SK-N-SH (cell line): ENCODE measurements at regions not wholly inside any gene's neighbourhood (a gene's known extent, or its start where the extent isn't known, plus 50 kb on each side); places are given as distances from the start of the nearest gene placed in this dataset.
A peak's percentile ranks its signal among the peaks of the same experiment; 100 is the strongest.

ENCODE experiments used
- CTCF ChIA-PET: fragments of 300-600, 350-600 bp; formaldehyde crosslinking; extraction: SDS; loops from one replicate; lab custom pipeline; 2021; lab: Yijun Ruan, JAX
- POLR2A ChIA-PET: fragments of 350-600 bp; sonication (Branson Sonifier 250); formaldehyde crosslinking; extraction: SDS; loops from one replicate; lab custom pipeline; 2020; ENCODE audit warnings: antibody characterized with exemption, inconsistent platforms; lab: Yijun Ruan, JAX
- DNase-seq: peaks from one replicate; pipeline ENCODE4 v3.0.0; 2012
- H2AFZ ChIP-seq: fragments of 200-600 bp; sonication (generic); 2 replicates; pipeline ENCODE4 v1.8.1; 2016; ENCODE audit warnings: antibody characterized with exemption, mild to moderate bottlenecking, low read depth
- H3F3A ChIP-seq: fragments of 200-600 bp; sonication (generic); replicated peaks from 2 replicates; pipeline ENCODE3; 2016; ENCODE audit warnings: antibody characterized with exemption, mild to moderate bottlenecking; ENCODE audit not compliant: insufficient read depth
- H3K27ac ChIP-seq, 2 experiments: fragments of 200-500 bp in 1 of 2; fragments of 200-600 bp in 1 of 2; sonication (Bioruptor generic) in 1 of 2; sonication (generic), shearing (Covaris generic) in 1 of 2; 2 replicates each; pipeline versions ENCODE4 v1.5.1 to v1.6.1; 2014 to 2016; ENCODE audit warnings: low read depth in 2 of 2, inconsistent platforms in 1 of 2, low read length in 1 of 2, mild to moderate bottlenecking in 1 of 2, mixed read lengths in 1 of 2
- H3K27me3 ChIP-seq: fragments of 200-600 bp; sonication (generic), shearing (Covaris generic); 2 replicates; pipeline ENCODE4 v1.6.1; 2016; ENCODE audit warnings: mixed run types; ENCODE audit not compliant: insufficient read depth
- H3K36me3 ChIP-seq, 2 experiments: fragments of 200-500 bp in 1 of 2; fragments of 200-600 bp in 1 of 2; sonication (Bioruptor generic) in 1 of 2; sonication (generic) in 1 of 2; replicated peaks in 1 of 2; 2 replicates each; pipeline versions ENCODE3 to v1.5.1; 2014 to 2016; ENCODE audit warnings: low read length in 1 of 2, mild to moderate bottlenecking in 1 of 2; ENCODE audit not compliant: insufficient read depth in 2 of 2, control insufficient read depth in 1 of 2
- H3K4me1 ChIP-seq, 2 experiments: fragments of 200-500 bp in 1 of 2; fragments of 200-600 bp in 1 of 2; sonication (Bioruptor generic) in 1 of 2; sonication (generic), shearing (Covaris generic) in 1 of 2; 2 replicates each; pipeline versions ENCODE4 v1.5.1 to v1.6.1; 2014 to 2016; ENCODE audit warnings: low read depth in 1 of 2, low read length in 1 of 2, mixed run types in 1 of 2; ENCODE audit not compliant: insufficient read depth in 2 of 2, control insufficient read depth in 1 of 2
- H3K4me2 ChIP-seq: fragments of 200-600 bp; sonication (generic), shearing (Covaris generic); 2 replicates; pipeline ENCODE4 v1.6.1; 2017; ENCODE audit warnings: mixed run types
- H3K4me3 ChIP-seq, 2 experiments: fragments of 200-500 bp in 1 of 2; fragments of 200-600 bp in 1 of 2; sonication (Bioruptor generic) in 1 of 2; sonication (generic), shearing (Covaris generic) in 1 of 2; 2 replicates each; pipeline versions ENCODE4 v1.5.1 to v1.8.1; 2014 to 2016; ENCODE audit warnings: low read depth in 2 of 2, inconsistent platforms in 1 of 2, low read length in 1 of 2, mild to moderate bottlenecking in 1 of 2, mixed read lengths in 1 of 2, moderate library complexity in 1 of 2
- H3K79me2 ChIP-seq: fragments of 200-600 bp; sonication (generic); 2 replicates; pipeline ENCODE4 v1.8.1; 2017; ENCODE audit warnings: mild to moderate bottlenecking; ENCODE audit not compliant: insufficient read depth
- H3K9ac ChIP-seq: fragments of 200-600 bp; sonication (generic); 2 replicates; pipeline ENCODE4 v1.6.1; 2017; ENCODE audit warnings: mixed run types
- H3K9me2 ChIP-seq: fragments of 200-600 bp; sonication (generic); 2 replicates; pipeline ENCODE4 v1.6.1; 2017; ENCODE audit warnings: mixed run types
- H3K9me3 ChIP-seq: fragments of 200-600 bp; sonication (generic); 2 replicates; pipeline ENCODE4 v1.6.1; 2017; ENCODE audit warnings: mixed run types, mild to moderate bottlenecking, moderate library complexity
- H4K20me1 ChIP-seq: fragments of 200-600 bp; sonication (generic); 2 replicates; pipeline ENCODE4 v1.6.1; 2017; ENCODE audit warnings: mild to moderate bottlenecking, mixed run types; ENCODE audit not compliant: insufficient read depth
- CHD2 ChIP-seq: fragments of 150-350 bp; IDR thresholded peaks from 2 replicates; pipeline ENCODE4 v1.6.1; 2018; ENCODE audit warnings: low read length; ENCODE audit not compliant: partially characterized antibody
- ELF1 ChIP-seq: IDR thresholded peaks from 2 replicates; pipeline ENCODE4 v1.4.0; 2012
- EP300 ChIP-seq, 2 experiments: IDR thresholded peaks; 2 replicates each; pipeline versions ENCODE4 v1.4.0 to v1.6.1; 2012; ENCODE audit warnings: borderline replicate concordance in 1 of 2, low read depth in 1 of 2, low read length in 1 of 2
- EZH2phosphoT487 ChIP-seq: fragments of 200-600 bp; sonication (generic); IDR thresholded peaks from 2 replicates; pipeline ENCODE4 v1.6.1; 2017; ENCODE audit warnings: low read depth, mixed run types, mild to moderate bottlenecking, antibody characterized with exemption, moderate library complexity, borderline replicate concordance
- FOXM1 ChIP-seq: IDR thresholded peaks from 2 replicates; pipeline ENCODE4 v1.4.0; 2012; ENCODE audit warnings: low read depth, mild to moderate bottlenecking
- GATA2 ChIP-seq: sonication (generic); formaldehyde crosslinking; IDR thresholded peaks from 2 replicates; pipeline ENCODE4 v1.5.0; 2020; ENCODE audit warnings: mild to moderate bottlenecking, missing genetic modification reagents
- JUND ChIP-seq: IDR thresholded peaks from 2 replicates; pipeline ENCODE4 v1.4.0; 2012
- MXI1 ChIP-seq: IDR thresholded peaks from 2 replicates; pipeline ENCODE4 v1.6.1; 2012; ENCODE audit warnings: mild to moderate bottlenecking, low read depth, low read length, improper control_type of control experiment
- NRF1 ChIP-seq: IDR thresholded peaks from 2 replicates; pipeline ENCODE4 v1.6.1; 2012; ENCODE audit warnings: low read depth, mild to moderate bottlenecking, low read length
- RAD21 ChIP-seq: IDR thresholded peaks from 2 replicates; pipeline ENCODE4 v1.6.1; 2012; ENCODE audit warnings: mild to moderate bottlenecking, low read length
- SMC3 ChIP-seq: IDR thresholded peaks from 2 replicates; pipeline ENCODE4 v1.6.1; 2012; ENCODE audit warnings: low read depth, low read length, improper control_type of control experiment
- TCF12 ChIP-seq: IDR thresholded peaks from 2 replicates; pipeline ENCODE4 v1.4.0; 2012
- TEAD4 ChIP-seq: IDR thresholded peaks from 2 replicates; pipeline ENCODE4 v1.4.0; 2012; ENCODE audit warnings: mild to moderate bottlenecking, borderline replicate concordance; ENCODE audit not compliant: insufficient read depth
- YY1 ChIP-seq: IDR thresholded peaks from 2 replicates; pipeline ENCODE4 v1.4.0; 2012; ENCODE audit warnings: low read depth, mild to moderate bottlenecking
- WGBS: methylation state at CpG from one replicate; pipeline ENCODE4 v1.1.6; 2017; ENCODE audit warnings: low lambda C conversion rate; 5-methylcytosine and 5-hydroxymethylcytosine counted together
- TF ChIP-seq, protein P1 (sequence below): IDR thresholded peaks from 2 replicates; pipeline ENCODE4 v1.4.0; 2012; ENCODE audit warnings: low read depth
- TF ChIP-seq, protein P2 (sequence below): fragments of 200-600 bp; sonication (generic); IDR thresholded peaks from 2 replicates; pipeline ENCODE4 v1.6.1; 2017; ENCODE audit warnings: antibody characterized with exemption, mild to moderate bottlenecking, moderate library complexity
- TF ChIP-seq, protein P3 (sequence below): IDR thresholded peaks from 2 replicates; pipeline ENCODE4 v1.4.0; 2012; ENCODE audit warnings: low read depth, borderline replicate concordance

DNA sequence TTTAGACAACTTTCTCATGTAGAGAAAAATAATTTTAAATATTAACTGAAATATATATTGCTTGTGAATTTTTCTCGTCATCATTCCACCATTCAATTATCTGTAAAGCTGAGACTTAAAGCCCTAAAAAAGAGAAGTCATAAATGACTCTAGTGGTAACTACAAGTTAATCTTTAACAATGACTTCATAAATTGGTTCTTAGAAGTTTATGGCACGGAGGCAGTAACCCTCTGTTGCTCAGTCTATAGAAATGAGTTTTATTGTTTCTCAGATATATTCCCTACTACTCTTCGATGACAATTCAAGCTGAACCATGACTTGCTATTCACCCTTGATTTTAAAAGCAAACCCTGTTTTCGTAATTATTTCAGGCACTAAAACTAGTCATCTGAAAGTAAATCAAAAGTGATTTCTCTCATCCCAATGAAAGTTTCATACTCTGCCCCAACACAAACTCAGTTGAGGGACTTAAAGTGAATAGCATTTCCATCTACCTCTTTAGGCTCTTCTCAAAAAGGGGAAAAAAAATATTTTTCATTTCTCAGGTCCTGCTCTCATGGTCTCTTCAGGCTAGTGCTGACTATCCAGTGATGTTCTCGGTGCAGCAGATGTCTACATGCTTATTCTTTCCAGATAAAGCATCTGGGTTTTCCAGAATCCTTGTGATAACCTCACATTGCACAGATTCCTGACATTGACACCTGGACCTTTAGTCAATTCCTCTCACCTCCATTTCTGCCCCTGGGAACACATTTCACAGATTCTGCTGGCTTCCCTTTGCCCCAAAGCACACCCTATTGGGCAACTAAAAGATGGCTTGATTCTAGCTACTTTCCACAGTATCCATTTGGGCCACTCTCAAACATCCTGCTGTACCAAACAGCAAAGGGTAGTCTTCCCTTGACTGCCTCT is 207.8 kb upstream of the LRATD1 start:
- Histone ChIP-seq H4K20me1 (no peaks in the 10 kb centered on the region), H3K9me2 (no peaks in the 10 kb centered on the region), H3K27me3 (no peaks in the 10 kb centered on the region), H3F3A (no peaks in the 10 kb centered on the region), H3K4me3 (no peak overlapping the region), H3K36me3 (no peaks in the 10 kb centered on the region), H3K4me2 (no peak overlapping the region), H2AFZ (no peak overlapping the region), H3K79me2 (no peaks in the 10 kb centered on the region), H3K4me1 (no peaks in the 10 kb centered on the region), H3K9me3 (no peaks in the 10 kb centered on the region), H3K27ac (no peak overlapping the region), H3K9ac (no peak overlapping the region)
- ChIA-PET CTCF (no interaction called here), POLR2A (no interaction called here)
- no peak for DNase-seq
- no peak for TF ChIP-seq TCF12
- no peak for TF ChIP-seq CHD2
- no peak for TF ChIP-seq RAD21
- TF ChIP-seq YY1, result no peak
- TF ChIP-seq, protein P1, sequence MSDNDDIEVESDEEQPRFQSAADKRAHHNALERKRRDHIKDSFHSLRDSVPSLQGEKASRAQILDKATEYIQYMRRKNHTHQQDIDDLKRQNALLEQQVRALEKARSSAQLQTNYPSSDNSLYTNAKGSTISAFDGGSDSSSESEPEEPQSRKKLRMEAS, result no peak
- no peak for TF ChIP-seq EP300 (IDR thresholded peaks at IDR 0.05; ENCODE audit: borderline replicate concordance in 1 of 2, low read depth in 1 of 2, low read length in 1 of 2)
- 26% methylated on average over 5 of the region's 5 CpGs for WGBS

DNA sequence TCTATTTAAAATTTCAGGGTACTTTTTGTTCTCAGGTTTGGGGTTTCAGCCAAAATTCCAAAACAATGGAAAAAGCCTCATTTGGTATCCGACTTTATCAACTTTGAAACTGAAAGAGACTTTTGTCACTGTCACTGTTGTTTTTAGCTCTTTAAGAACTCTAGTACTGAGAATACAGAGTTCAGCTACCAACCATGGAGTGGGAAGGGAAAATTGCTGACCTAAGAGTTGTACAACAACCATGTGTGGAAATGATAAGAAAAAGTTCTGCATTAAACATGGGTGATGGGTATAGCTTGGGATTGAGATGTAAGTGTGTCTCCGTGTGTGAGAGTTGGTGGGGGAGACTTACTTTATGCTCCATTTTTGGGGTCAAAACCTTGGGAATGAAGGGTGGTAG is 206.6 kb upstream of the LRATD1 start:
- H3K79me2 ChIP-seq, result no peaks in the 10 kb centered on the region
- H3K9me3 ChIP-seq, result no peaks in the 10 kb centered on the region
- H3K36me3 ChIP-seq, result no peaks in the 10 kb centered on the region
- no peak overlapping the region for H2AFZ ChIP-seq
- 45% methylated on average over 2 of the region's 2 CpGs for WGBS
- no peak overlapping the region for H3K4me2 ChIP-seq
- POLR2A ChIA-PET, result no interaction called here
- no peaks in the 10 kb centered on the region for H3F3A ChIP-seq
- no peaks in the 10 kb centered on the region for H3K9me2 ChIP-seq
- no peaks in the 10 kb centered on the region for H3K27me3 ChIP-seq
- H3K4me3 ChIP-seq, result no peak overlapping the region
- CTCF ChIA-PET, result interaction anchor here (1.0 kb wide), 1 partner anchor 51 kb away, joined by 3 read pairs; no protein-coding TSS in a partner anchor
- H3K4me1 ChIP-seq, result no peaks in the 10 kb centered on the region
- no peak for TF ChIP-seq SMC3
- no peak for DNase-seq
- H3K27ac ChIP-seq, result no peak overlapping the region
- H4K20me1 ChIP-seq, result no peaks in the 10 kb centered on the region
- no peak overlapping the region for H3K9ac ChIP-seq

DNA sequence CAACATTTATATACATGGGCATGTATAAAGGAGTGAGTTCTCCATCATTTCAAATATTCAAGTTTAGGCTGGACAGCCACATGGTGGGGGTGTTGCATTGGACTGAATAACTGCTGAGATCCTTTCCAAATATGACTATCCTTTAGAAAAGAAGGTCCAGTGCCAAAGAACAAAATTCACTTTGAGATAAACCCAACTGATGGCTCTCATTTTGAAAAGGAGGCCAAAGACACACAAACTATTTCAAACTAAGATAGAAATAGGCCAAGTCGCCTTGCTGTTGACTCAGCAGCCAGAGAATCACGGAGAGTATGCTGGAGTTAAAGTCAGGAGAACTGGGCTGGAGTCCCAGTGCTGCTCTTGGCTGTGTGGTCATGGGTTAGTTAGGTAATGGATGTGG is 204.5 kb upstream of the LRATD1 start:
- H3K9ac ChIP-seq, result no peak overlapping the region
- POLR2A ChIA-PET, result no interaction called here
- H3K9me3 ChIP-seq, result no peaks in the 10 kb centered on the region
- no peak overlapping the region for H3K4me3 ChIP-seq
- CTCF ChIA-PET, result no interaction called here
- H3K27ac ChIP-seq, result no peak overlapping the region
- TF ChIP-seq, protein P2, sequence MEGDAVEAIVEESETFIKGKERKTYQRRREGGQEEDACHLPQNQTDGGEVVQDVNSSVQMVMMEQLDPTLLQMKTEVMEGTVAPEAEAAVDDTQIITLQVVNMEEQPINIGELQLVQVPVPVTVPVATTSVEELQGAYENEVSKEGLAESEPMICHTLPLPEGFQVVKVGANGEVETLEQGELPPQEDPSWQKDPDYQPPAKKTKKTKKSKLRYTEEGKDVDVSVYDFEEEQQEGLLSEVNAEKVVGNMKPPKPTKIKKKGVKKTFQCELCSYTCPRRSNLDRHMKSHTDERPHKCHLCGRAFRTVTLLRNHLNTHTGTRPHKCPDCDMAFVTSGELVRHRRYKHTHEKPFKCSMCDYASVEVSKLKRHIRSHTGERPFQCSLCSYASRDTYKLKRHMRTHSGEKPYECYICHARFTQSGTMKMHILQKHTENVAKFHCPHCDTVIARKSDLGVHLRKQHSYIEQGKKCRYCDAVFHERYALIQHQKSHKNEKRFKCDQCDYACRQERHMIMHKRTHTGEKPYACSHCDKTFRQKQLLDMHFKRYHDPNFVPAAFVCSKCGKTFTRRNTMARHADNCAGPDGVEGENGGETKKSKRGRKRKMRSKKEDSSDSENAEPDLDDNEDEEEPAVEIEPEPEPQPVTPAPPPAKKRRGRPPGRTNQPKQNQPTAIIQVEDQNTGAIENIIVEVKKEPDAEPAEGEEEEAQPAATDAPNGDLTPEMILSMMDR, result peak; percentile 60
- no peak for TF ChIP-seq YY1
- no peak for TF ChIP-seq FOXM1
- TF ChIP-seq, protein P1, result no peak
- TF ChIP-seq TEAD4, result no peak
- no peak for TF ChIP-seq MXI1
- no peak for TF ChIP-seq ELF1
- no peak for TF ChIP-seq CHD2
- TF ChIP-seq, protein P3, sequence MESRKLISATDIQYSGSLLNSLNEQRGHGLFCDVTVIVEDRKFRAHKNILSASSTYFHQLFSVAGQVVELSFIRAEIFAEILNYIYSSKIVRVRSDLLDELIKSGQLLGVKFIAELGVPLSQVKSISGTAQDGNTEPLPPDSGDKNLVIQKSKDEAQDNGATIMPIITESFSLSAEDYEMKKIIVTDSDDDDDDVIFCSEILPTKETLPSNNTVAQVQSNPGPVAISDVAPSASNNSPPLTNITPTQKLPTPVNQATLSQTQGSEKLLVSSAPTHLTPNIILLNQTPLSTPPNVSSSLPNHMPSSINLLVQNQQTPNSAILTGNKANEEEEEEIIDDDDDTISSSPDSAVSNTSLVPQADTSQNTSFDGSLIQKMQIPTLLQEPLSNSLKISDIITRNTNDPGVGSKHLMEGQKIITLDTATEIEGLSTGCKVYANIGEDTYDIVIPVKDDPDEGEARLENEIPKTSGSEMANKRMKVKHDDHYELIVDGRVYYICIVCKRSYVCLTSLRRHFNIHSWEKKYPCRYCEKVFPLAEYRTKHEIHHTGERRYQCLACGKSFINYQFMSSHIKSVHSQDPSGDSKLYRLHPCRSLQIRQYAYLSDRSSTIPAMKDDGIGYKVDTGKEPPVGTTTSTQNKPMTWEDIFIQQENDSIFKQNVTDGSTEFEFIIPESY, result no peak
- peak; percentile 51 for TF ChIP-seq RAD21
- TF ChIP-seq EZH2phosphoT487, result no peak
- TF ChIP-seq NRF1, result no peak
- 0 out of 2 replicates have a peak, but pooled peaks have one; percentile 26 for TF ChIP-seq SMC3
- TF ChIP-seq JUND, result no peak
- TF ChIP-seq GATA2 (CRISPR knock-in tag), result no peak
- TF ChIP-seq TCF12, result no peak
- H3K27me3 ChIP-seq, result no peaks in the 10 kb centered on the region
- H3K36me3 ChIP-seq, result no peaks in the 10 kb centered on the region
- no peak overlapping the region for H2AFZ ChIP-seq
- DNase-seq, result no peak
- WGBS, result 8% methylated on average over 2 of the region's 2 CpGs
- H3F3A ChIP-seq, result no peaks in the 10 kb centered on the region
- H3K9me2 ChIP-seq, result no peaks in the 10 kb centered on the region
- no peaks in the 10 kb centered on the region for H3K79me2 ChIP-seq
- H3K4me1 ChIP-seq, result no peaks in the 10 kb centered on the region
- H4K20me1 ChIP-seq, result no peaks in the 10 kb centered on the region
- no peak overlapping the region for H3K4me2 ChIP-seq
